Left hindlimb (tissue), 1 donor: ENCODE measurements at regions not wholly inside any gene's neighbourhood (a gene's known extent, or its start where the extent isn't known, plus 50 kb on each side); places are given as distances from the start of the nearest gene placed in this dataset.
"Not testable (repeated sequence)": the region's sequence is repeated elsewhere in the genome, so short reads cannot be mapped to it uniquely, and the experiment has no call there.

Source experiments
- DNase-seq: peaks from one replicate; pipeline ENCODE4 v3.0.0-alpha.2; 2018

GRCh38 chr10:90041585-90041984 lies 340.2 kb downstream of the KIF20B start:
- no peak for DNase-seq

GRCh38 chr10:90042075-90042474 lies 340.7 kb downstream of the KIF20B start:
- DNase-seq: no peak

GRCh38 chr10:90047243-90047729 lies 345.9 kb downstream of the KIF20B start:
- no peak for DNase-seq

GRCh38 chr10:90051053-90051452 lies 349.7 kb downstream of the KIF20B start:
- no peak for DNase-seq

GRCh38 chr10:90051474-90051873 lies 350.1 kb downstream of the KIF20B start:
- no peak for DNase-seq

GRCh38 chr10:90062786-90063185 lies 361.4 kb downstream of the KIF20B start:
- no peak for DNase-seq

- no peak for DNase-seq
These were observed 362.9 kb downstream of the KIF20B start for GRCh38 chr10:90064295-90064694.

- DNase-seq: no peak
These were observed 365.0 kb downstream of the KIF20B start for GRCh38 chr10:90066435-90066834.

GRCh38 chr10:90075995-90076394 lies 374.6 kb downstream of the KIF20B start:
- no peak for DNase-seq

GRCh38 chr10:90079819-90080218 lies 378.4 kb downstream of the KIF20B start:
- DNase-seq: no peak

- not testable (repeated sequence) for DNase-seq
These were observed 385.3 kb downstream of the KIF20B start for GRCh38 chr10:90086606-90087190.

GRCh38 chr10:90087197-90088023 lies 386.0 kb downstream of the KIF20B start:
- no peak for DNase-seq

- no peak for DNase-seq
These were observed 386.6 kb downstream of the KIF20B start for GRCh38 chr10:90088024-90088317.

GRCh38 chr10:90089719-90090118 lies 388.3 kb downstream of the KIF20B start:
- DNase-seq: no peak

- no peak for DNase-seq
These were observed 394.8 kb downstream of the KIF20B start for GRCh38 chr10:90096196-90096595.

GRCh38 chr10:90107581-90107980 lies 406.2 kb downstream of the KIF20B start:
- DNase-seq: not testable (repeated sequence)

GRCh38 chr10:90111671-90112070 lies 410.3 kb downstream of the KIF20B start:
- DNase-seq: no peak

GRCh38 chr10:90112681-90113080 lies 411.3 kb downstream of the KIF20B start:
- DNase-seq: no peak

GRCh38 chr10:90118567-90118966 lies 417.2 kb downstream of the KIF20B start:
- not testable (repeated sequence) for DNase-seq

GRCh38 chr10:90119631-90120280 lies 418.4 kb downstream of the KIF20B start:
- not testable (repeated sequence) for DNase-seq

- DNase-seq: no peak
These were observed 424.3 kb downstream of the KIF20B start for GRCh38 chr10:90125456-90126255.

- no peak for DNase-seq
These were observed 424.8 kb downstream of the KIF20B start for GRCh38 chr10:90126256-90126595.
